ENCODE measurements at regions not wholly inside any gene's neighbourhood (a gene's known extent, or its start where the extent isn't known, plus 50 kb on each side); places are given as distances from the start of the nearest gene placed in this dataset.
A peak's percentile ranks its signal among the peaks of the same experiment; 100 is the strongest.

- DNase-seq = no peak
Measured at GRCh38 chr10:8233832-8234259, 179.4 kb downstream of the GATA3 start.

DNA sequence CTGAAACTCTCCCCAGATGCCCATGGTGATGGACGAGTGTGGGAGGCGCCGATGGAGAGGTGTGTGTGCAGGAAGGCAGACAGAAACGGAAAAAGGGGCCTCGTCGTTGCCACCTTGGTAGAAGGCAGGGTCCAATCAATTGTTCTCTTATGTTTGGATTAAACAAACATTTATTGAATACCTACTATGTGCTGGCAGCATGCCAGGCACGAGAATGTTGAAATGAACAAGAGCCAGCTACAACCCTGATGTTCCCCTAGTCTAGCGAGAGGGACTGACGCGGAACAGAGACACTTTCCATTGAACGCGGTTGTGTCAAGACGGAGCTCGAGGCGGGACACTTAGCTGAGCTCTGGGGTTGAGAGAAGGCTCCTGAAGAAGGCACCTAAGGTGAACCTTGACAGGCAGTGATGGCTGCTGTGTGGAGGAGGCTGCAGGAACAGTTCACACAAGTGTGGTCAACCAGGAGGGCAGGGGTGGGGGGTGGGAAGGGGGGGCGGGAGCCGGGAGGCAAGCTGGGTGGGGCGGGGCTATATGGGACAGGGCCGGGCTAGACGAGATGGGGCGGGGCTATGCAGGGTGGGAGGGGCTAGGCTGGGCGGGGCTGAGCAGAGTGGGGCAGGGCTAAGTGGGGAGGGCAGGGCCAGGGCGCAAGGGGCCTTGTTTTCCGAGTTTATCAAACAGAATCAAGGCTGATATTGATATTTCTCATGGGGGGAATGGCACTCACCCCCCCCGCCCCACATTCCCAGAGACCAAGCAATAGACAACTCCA, 181.0 kb downstream of the GATA3 start:
- DNase-seq = no peak

DNA sequence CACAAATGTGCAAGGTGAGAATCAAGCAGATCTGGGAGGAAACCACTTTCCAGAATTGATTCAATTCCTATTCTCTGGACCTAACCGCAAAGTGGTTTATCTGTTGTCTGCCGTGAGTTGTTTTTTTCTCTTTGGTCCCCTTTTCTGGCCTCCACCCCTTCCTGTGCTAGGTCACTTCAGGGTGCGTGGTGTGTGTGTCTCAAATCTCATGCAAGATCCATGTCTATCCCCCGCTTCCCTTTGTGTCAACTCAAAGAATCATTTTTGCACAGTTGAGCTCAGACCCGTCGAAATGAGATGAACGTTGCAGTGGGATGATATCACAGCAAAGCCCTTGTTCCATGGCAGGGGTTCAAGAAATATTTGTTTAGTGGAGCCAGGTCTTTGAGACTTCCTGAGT, 184.5 kb downstream of the GATA3 start:
- DNase-seq = peak; percentile 35

DNA sequence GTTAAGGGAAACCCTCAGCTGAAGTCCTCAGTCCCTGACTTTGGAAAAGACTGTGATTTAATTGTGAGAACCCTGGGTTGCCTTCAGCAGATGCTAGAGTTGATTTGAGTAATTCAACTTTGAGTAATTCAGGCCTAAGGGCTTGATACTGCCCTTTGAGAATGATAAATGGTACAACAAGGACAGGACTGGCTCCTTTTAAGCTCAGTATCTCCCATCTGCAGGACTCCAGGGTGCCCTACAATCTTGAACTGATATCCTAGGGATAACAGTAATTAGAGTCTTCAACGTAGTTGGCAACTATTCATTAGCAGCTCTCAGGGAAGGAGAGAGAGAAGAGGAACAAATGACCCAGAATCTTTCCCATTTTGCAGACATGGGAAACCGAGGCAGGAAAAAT, 186.4 kb downstream of the GATA3 start:
- no peak for DNase-seq

DNA sequence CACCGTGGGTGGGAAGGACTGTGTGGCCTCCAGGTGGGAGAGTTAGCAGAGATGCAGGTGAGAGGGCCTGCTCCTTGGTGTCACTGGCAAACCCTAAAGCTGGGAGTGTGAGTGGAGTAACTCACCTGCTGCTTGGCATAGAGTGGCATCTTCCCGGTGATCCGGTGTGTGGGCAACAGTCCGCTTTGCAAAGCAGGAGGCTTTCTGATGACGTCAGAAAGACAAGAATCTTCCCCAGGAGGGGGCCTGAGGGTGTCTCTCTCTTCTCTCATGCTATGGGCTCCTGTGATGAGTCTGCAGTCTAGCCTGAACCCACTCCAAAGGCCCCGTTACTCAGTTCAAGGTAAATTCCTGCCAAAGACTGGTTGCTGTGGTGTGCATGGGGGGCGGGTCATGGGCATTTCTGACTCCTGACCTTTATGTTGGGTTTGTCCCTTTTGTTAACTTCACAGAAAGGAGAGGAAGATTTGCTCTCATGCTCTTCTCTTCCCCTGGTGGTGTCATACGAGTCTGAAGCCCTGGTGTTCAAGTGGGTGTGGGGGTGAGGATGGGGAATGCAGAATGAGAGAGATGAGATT, 187.9 kb downstream of the GATA3 start:
- DNase-seq = peak; percentile 39

GRCh38 chr10:8245131-8245813, 190.8 kb downstream of the GATA3 start:
- peak; percentile 51 for DNase-seq

- DNase-seq = no peak
Measured at GRCh38 chr10:8245814-8246142, 191.3 kb downstream of the GATA3 start.

DNA sequence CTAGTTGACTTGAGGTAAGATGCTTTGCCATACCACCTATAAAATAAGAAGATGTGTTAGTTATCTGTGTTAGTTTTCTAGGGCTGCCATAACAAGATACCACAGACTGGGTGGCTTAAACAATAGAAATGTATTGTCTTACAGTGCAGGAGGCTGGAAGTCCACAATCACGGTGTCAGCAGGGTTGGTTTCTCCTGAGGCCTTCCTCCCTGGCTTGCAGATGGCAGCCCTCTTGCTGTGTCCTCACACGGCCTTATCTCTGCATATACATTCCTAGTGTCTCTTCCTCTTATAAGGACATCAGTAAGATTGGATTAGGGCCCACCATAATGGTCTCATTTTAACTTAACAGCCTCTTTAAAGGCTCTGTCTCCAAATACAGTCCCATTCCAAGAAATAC, 192.1 kb downstream of the GATA3 start:
- DNase-seq = no peak

GRCh38 chr10:8247191-8247590, 192.7 kb downstream of the GATA3 start:
- DNase-seq = no peak

- DNase-seq = no peak
Measured at GRCh38 chr10:8248868-8249267, 194.4 kb downstream of the GATA3 start.

GRCh38 chr10:8254350-8254749, 199.9 kb downstream of the GATA3 start:
- no peak for DNase-seq

DNA sequence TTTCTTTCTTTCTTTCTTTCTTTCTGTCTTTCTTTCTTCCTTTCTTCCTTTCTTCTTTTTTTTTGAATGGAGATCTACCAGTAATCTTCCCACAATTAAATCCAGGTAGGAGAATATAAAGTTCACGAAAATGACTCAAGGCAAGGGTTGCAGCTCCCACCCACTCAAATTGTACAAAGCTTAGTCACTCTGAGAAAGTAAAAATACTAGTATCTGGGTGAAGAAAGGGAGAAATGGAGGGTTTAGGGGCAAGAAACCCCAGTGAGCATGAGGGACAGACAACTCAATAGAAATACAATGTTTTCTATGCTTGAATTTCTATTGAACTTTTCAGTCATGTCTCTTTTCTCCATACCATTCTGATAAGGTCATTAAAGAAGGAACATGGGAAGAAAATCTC, 200.8 kb downstream of the GATA3 start:
- no peak for DNase-seq

GRCh38 chr10:8260645-8261044, 206.2 kb downstream of the GATA3 start:
- no peak for DNase-seq

GRCh38 chr10:8262317-8262716, 207.8 kb downstream of the GATA3 start:
- no peak for DNase-seq

DNA sequence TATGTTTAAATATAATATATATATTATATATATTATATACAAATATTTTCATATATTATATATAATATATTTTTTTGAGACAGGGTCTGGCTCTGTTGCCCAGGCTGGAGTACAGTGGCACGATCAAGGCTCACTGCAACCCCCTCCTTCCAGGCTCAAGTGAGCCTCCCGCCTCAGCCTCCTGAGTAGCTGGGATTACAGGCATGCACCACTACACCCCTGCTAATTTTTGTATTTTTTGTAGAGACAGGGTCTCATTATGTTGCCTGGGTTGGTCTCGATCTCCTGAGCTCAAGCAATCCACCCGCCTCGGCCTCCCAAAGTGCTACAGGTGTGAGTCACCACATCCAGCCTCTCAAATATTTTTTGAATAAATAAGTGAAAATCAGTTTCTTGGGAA, 215.5 kb downstream of the GATA3 start:
- no peak for DNase-seq

DNA sequence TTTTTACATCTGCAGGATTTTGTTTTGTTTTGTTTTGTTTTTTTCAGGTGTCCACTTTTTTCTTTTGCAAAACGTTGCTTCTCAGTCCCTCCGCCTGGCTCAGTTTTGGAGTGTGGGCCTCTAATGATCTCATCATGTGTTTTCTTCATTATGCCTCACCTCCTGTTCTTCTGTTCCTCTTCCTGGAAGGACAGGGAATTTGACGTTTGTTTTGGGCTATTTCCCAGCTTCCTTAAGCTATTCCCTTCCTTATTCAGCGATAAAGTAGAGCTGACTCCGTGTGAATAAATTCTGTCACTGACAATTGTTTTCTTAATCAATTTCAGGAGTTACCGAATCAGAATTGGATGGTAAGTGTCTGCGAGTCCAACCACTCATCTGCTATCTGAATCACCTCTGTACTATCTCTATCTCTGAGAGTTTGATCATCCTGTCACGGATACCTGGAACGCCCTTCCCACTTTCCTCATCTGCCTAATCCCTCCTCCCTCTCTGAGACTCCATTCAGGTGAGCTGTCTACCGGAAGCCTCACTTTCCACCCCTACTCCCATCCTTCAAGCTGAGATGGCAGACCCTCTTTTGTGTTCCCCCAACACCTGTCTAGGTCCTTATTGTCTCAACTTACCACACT, 218.4 kb downstream of the GATA3 start:
- DNase-seq = no peak

- DNase-seq = no peak
Measured at GRCh38 chr10:8273749-8274148, 219.3 kb downstream of the GATA3 start.

DNA sequence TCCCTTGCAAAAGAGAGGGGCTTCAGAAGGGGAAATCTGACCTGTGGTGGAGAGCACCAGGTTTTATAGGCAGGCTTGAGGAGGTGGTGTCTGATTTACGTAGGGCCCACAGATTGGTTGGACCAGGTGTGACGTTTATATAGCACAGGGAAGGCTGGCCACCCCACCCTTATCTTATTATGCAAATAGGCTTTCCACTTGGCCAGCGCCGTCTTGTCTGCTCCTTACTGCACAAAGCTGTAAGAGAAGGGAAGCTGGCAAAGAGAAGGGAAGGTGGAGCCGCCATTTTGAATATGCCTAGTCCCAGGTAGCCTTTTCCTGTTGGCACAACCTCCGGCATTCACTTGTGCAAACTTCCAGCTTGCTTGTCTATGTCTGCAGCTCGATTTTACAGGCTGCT, 221.4 kb downstream of the GATA3 start:
- DNase-seq = no peak

DNA sequence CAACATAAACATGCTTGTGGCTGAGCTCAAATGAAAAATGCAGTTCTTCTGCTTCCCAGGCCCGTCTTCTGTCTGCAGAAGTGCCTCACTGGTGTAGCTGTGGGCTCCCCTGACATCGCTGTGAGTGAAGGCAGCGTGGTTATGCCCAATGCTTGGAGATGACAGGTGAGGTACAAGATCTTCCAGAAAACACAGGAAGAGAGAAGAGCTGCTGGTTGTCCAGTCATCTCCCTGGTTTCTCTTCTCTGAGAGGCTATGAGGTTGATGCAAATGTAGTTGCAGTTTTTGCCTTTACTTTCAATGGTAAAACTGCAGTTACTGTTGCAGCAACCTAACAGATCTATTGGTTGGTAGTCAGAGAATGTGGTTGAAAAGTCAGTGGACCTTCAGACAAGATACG, 223.6 kb downstream of the GATA3 start:
- no peak for DNase-seq

- no peak for DNase-seq
Measured at GRCh38 chr10:8279598-8279997, 225.1 kb downstream of the GATA3 start.

GRCh38 chr10:8280946-8281345, 226.5 kb downstream of the GATA3 start:
- no peak for DNase-seq

- no peak for DNase-seq
Measured at GRCh38 chr10:8282340-8282739, 227.9 kb downstream of the GATA3 start.

- DNase-seq = no peak
Measured at GRCh38 chr10:8283166-8283905, 228.8 kb downstream of the GATA3 start.

Measured in CD4-positive, alpha-beta T cell treated with Interleukin-4 for 4 hours (primary cell).